CD4-positive, alpha-beta T cell (primary cell): ENCODE measurements at regions not wholly inside any gene's neighbourhood (a gene's known extent, or its start where the extent isn't known, plus 50 kb on each side); places are given as distances from the start of the nearest gene placed in this dataset.

ENCODE experiments used
- ATAC-seq: fragments of 200-7000 bp; cut with Tn5 transposase; one replicate; pipeline ENCODE4 v1.10.0; 2022; ENCODE audit warnings: mild to moderate bottlenecking; ENCODE audit not compliant: poor library complexity
- CTCF ChIA-PET: fragments of 350-600 bp; sonication (Branson Sonifier 250); formaldehyde crosslinking; loops from one replicate; lab custom pipeline; 2021; ENCODE audit warnings: antibody characterized with exemption, inconsistent platforms; lab: Charles Lee
- POLR2A ChIA-PET: fragments of 350-600 bp; sonication (Branson Sonifier 250); formaldehyde crosslinking; loops from one replicate; lab custom pipeline; 2021; ENCODE audit warnings: antibody characterized with exemption, inconsistent platforms; lab: Charles Lee
- DNase-seq, 14 experiments: peaks; one replicate each; pipeline ENCODE4 v3.0.0-alpha.2; 2013 to 2020; ENCODE audit warnings: mixed read lengths in 2 of 14
- H3K27ac ChIP-seq, 2 donors: one replicate each; pipeline versions ENCODE4 v1.5.1 to v1.7.0; 2013; ENCODE audit warnings: low read length in 2 of 2, low read depth in 1 of 2, mild to moderate bottlenecking in 1 of 2
- H3K27me3 ChIP-seq, 2 experiments: 1 replicate in 1 of 2; 2 replicates in 1 of 2; pipeline versions ENCODE4 v1.6.1 to v1.7.0; 2013; ENCODE audit warnings: low read length in 2 of 2, control low read depth in 1 of 2, mild to moderate bottlenecking in 1 of 2, moderate library complexity in 1 of 2; ENCODE audit not compliant: insufficient read depth in 2 of 2, control insufficient read depth in 1 of 2
- H3K36me3 ChIP-seq: one replicate; pipeline ENCODE4 v1.6.1; 2013; ENCODE audit warnings: low read length, control low read depth; ENCODE audit not compliant: insufficient read depth
- H3K4me1 ChIP-seq: one replicate; pipeline ENCODE4 v1.6.1; 2013; ENCODE audit warnings: low read length, control low read depth; ENCODE audit not compliant: insufficient read depth
- H3K4me3 ChIP-seq: one replicate; pipeline ENCODE4 v1.5.1; 2013; ENCODE audit warnings: mild to moderate bottlenecking, low read length, moderate library complexity
- H3K9me3 ChIP-seq, 2 experiments: 1 replicate in 1 of 2; 2 replicates in 1 of 2; pipeline versions ENCODE4 v1.6.1 to v1.7.0; 2013; ENCODE audit warnings: low read length in 2 of 2, mild to moderate bottlenecking in 2 of 2, control low read depth in 1 of 2, moderate library complexity in 1 of 2; ENCODE audit not compliant: control insufficient read depth in 1 of 2, insufficient read depth in 1 of 2
- H3K27ac Mint-ChIP-seq: one replicate; pipeline ENCODE4 v1.8.0; 2020; ENCODE audit warnings: mixed read lengths
- H3K27me3 Mint-ChIP-seq: one replicate; pipeline ENCODE4 v1.8.0; 2021; ENCODE audit warnings: mixed read lengths
- H3K36me3 Mint-ChIP-seq: one replicate; pipeline ENCODE4 v1.8.0; 2021; ENCODE audit warnings: low read depth, mixed read lengths
- H3K4me1 Mint-ChIP-seq: one replicate; pipeline ENCODE4 v1.8.0; 2021; ENCODE audit warnings: low read depth, mixed read lengths
- H3K4me3 Mint-ChIP-seq: one replicate; pipeline ENCODE4 v1.8.0; 2020; ENCODE audit warnings: mild to moderate bottlenecking, mixed read lengths
- H3K9me3 Mint-ChIP-seq: one replicate; pipeline ENCODE4 v1.8.0; 2020; ENCODE audit warnings: mixed read lengths
- intact Hi-C, 2 experiments: fragments of 100-400 bp; cut with DNase I in 1 of 2; cut with micrococcal nuclease in 1 of 2; formaldehyde crosslinking; loops; one replicate each; pipeline versions ENCODE4 v1.15.1 to v1.9.0; 2023 to 2025; cut with DNase I, micrococcal nuclease
- TF ChIP-seq, protein P1 (sequence below): fragments of 200-600 bp; IDR thresholded peaks from one replicate; pipeline ENCODE4 v1.8.0; 2022; ENCODE audit warnings: antibody characterized with exemption, mild to moderate bottlenecking

DNA sequence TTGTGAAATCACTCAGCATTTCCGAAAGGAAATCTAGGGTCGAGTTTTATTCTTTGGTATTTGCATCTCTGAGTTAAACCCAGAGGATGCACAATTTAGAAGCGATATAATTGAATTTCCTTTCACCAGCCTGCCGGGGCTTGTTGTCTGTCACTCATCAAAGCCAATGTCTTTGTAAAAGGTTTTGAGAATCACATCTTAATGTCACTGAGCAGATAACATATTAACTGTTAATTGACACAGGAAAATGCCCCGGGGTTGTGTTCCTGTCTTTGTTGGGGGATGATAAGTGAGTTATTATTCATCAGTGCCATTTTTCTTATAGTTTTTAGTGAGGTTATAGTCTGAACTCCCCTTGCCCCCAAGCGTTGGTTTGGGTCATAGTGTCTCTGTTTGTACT lies 73.4 kb downstream of the DUSP6 start:
- no peaks in the 10 kb centered on the region for H3K27me3 Mint-ChIP-seq
- H3K4me1 ChIP-seq: peaks cover 10% of the 10 kb centered on the region
- H3K4me1 Mint-ChIP-seq: peaks cover 48% of the 10 kb centered on the region
- TF ChIP-seq, protein P1, sequence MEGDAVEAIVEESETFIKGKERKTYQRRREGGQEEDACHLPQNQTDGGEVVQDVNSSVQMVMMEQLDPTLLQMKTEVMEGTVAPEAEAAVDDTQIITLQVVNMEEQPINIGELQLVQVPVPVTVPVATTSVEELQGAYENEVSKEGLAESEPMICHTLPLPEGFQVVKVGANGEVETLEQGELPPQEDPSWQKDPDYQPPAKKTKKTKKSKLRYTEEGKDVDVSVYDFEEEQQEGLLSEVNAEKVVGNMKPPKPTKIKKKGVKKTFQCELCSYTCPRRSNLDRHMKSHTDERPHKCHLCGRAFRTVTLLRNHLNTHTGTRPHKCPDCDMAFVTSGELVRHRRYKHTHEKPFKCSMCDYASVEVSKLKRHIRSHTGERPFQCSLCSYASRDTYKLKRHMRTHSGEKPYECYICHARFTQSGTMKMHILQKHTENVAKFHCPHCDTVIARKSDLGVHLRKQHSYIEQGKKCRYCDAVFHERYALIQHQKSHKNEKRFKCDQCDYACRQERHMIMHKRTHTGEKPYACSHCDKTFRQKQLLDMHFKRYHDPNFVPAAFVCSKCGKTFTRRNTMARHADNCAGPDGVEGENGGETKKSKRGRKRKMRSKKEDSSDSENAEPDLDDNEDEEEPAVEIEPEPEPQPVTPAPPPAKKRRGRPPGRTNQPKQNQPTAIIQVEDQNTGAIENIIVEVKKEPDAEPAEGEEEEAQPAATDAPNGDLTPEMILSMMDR: no peak
- no peaks in the 10 kb centered on the region for H3K36me3 ChIP-seq
- ChIA-PET CTCF (no interaction called here), POLR2A (interaction anchor here (1.0 kb wide), 1 partner anchor 34 kb away, joined by 3 read pairs; no protein-coding TSS in a partner anchor)
- no peaks in the 10 kb centered on the region for H3K27me3 ChIP-seq
- no peak for DNase-seq
- no peak for ATAC-seq
- intact Hi-C loops: no loop called here
- no peaks in the 10 kb centered on the region for H3K36me3 Mint-ChIP-seq
- no peaks in the 10 kb centered on the region for H3K9me3 ChIP-seq
- no peak overlapping the region for H3K4me3 ChIP-seq
- no peak overlapping the region for H3K27ac ChIP-seq
- H3K9me3 Mint-ChIP-seq: peaks cover 4% of the 10 kb centered on the region
- H3K27ac Mint-ChIP-seq: peak overlapping the region; percentile 49
- no peak overlapping the region for H3K4me3 Mint-ChIP-seq

DNA sequence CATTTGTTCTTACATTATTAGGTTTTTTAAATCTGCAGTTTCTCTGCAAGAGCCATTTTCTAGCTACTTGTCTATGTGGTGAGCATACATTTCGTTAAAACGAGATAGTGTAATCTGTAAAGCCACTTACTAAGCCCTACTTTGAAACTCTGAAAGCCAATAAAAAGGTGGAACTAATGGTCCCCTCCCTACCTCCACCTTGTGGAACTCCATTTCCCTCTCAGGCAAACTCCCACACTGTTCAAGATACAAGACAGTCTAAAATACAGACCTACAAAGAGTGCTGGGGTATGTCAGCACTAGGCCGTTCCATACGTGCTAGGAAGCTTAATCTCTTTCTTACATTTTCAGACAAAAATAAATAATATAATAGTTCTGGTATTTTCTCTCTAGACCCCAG lies 74.1 kb downstream of the DUSP6 start:
- no peaks in the 10 kb centered on the region for H3K27me3 ChIP-seq
- Mint-ChIP-seq H3K27ac (no peak overlapping the region), H3K9me3 (peaks cover 4% of the 10 kb centered on the region), H3K36me3 (no peaks in the 10 kb centered on the region), H3K4me1 (peaks cover 53% of the 10 kb centered on the region), H3K27me3 (no peaks in the 10 kb centered on the region), H3K4me3 (no peak overlapping the region)
- H3K9me3 ChIP-seq: no peaks in the 10 kb centered on the region
- ChIA-PET POLR2A (interaction anchor here (1.0 kb wide), 1 partner anchor 33 kb away, joined by 3 read pairs; no protein-coding TSS in a partner anchor), CTCF (no interaction called here)
- peaks cover 10% of the 10 kb centered on the region for H3K4me1 ChIP-seq
- H3K4me3 ChIP-seq: no peak overlapping the region
- no peak for ATAC-seq
- H3K27ac ChIP-seq: no peak overlapping the region
- TF ChIP-seq, protein P1: no peak
- no peaks in the 10 kb centered on the region for H3K36me3 ChIP-seq
- intact Hi-C loops: no loop called here
- DNase-seq: no peak

DNA sequence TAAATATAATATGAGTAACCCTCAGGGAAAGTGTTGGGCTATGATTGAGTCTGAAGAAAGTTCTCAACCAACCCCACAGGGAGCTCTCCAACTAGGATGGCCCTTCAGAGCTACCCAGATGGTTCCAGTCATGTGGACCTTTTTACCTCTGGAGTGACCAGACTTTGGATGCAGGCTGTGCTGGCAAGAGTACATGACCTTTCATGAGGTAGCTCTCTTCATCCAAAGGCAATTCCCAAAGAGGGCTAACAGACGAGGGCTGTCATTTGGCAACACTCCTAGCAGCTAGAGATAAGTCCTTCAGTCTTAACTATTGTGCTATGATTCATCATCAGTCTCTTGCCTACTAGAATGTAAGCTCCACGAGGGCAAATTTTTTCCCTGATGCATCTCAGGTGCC lies 75.4 kb downstream of the DUSP6 start:
- H3K27ac ChIP-seq: no peak overlapping the region
- Mint-ChIP-seq H3K9me3 (peaks cover 4% of the 10 kb centered on the region), H3K4me1 (peaks cover 41% of the 10 kb centered on the region), H3K27ac (no peak overlapping the region), H3K27me3 (no peaks in the 10 kb centered on the region), H3K4me3 (no peak overlapping the region), H3K36me3 (no peaks in the 10 kb centered on the region)
- H3K27me3 ChIP-seq: no peaks in the 10 kb centered on the region
- H3K9me3 ChIP-seq: no peaks in the 10 kb centered on the region
- CTCF ChIA-PET: interaction anchor here (0.6 kb wide), 1 partner anchor 619 kb away, joined by 3 read pairs; no protein-coding TSS in a partner anchor
- intact Hi-C loops: loop anchor here in 1 of 2 experiments (2.0 kb wide), 1 partner anchor 78 kb away; no protein-coding TSS in a partner anchor
- POLR2A ChIA-PET: interaction anchor here (1.6 kb wide), 1 partner anchor 32 kb away, joined by 4 read pairs; no protein-coding TSS in a partner anchor
- no peak for ATAC-seq
- H3K4me1 ChIP-seq: peaks cover 9% of the 10 kb centered on the region
- H3K4me3 ChIP-seq: no peak overlapping the region
- H3K36me3 ChIP-seq: no peaks in the 10 kb centered on the region
- TF ChIP-seq, protein P1: no peak
- no peak for DNase-seq
